CD14-positive monocyte (primary cell): ENCODE measurements at regions not wholly inside any gene's neighbourhood (a gene's known extent, or its start where the extent isn't known, plus 50 kb on each side); places are given as distances from the start of the nearest gene placed in this dataset.
A peak's percentile ranks its signal among the peaks of the same experiment; 100 is the strongest.
"Not testable (repeated sequence)": the region's sequence is repeated elsewhere in the genome, so short reads cannot be mapped to it uniquely, and the experiment has no call there.

Source experiments
- DNase-seq, 3 donors: peaks; one replicate each; pipeline ENCODE4 v3.0.0-alpha.2; 2011 to 2022
- H2AFZ ChIP-seq: 2 replicates; pipeline ENCODE4 v1.6.0; 2012; ENCODE audit warnings: mild to moderate bottlenecking, low read depth, low read length, inconsistent platforms; ENCODE audit not compliant: insufficient read depth, poor library complexity, severe bottlenecking
- H3K27ac ChIP-seq, 2 donors: 1 replicate in 1 of 2; 2 replicates in 1 of 2; pipeline ENCODE4 v1.5.1; 2012 to 2013; ENCODE audit warnings: low read length in 2 of 2, control low read depth in 1 of 2, inconsistent platforms in 1 of 2, low read depth in 1 of 2, mild to moderate bottlenecking in 1 of 2
- H3K27me3 ChIP-seq, 2 donors: one replicate each; pipeline versions ENCODE4 v1.6.0 to v1.6.1; 2011 to 2013; ENCODE audit warnings: low read length in 2 of 2; ENCODE audit not compliant: control insufficient read depth in 2 of 2, insufficient read depth in 2 of 2
- H3K36me3 ChIP-seq, 2 donors: replicated peaks in 1 of 2; 1 replicate in 1 of 2; 2 replicates in 1 of 2; pipeline versions ENCODE4 v1.5.1 to v1.6.1; 2012 to 2013; ENCODE audit warnings: low read length in 2 of 2, control low read depth in 1 of 2, inconsistent platforms in 1 of 2, mild to moderate bottlenecking in 1 of 2; ENCODE audit not compliant: insufficient read depth in 2 of 2, control insufficient read depth in 1 of 2
- H3K4me1 ChIP-seq, 2 donors: 1 replicate in 1 of 2; 2 replicates in 1 of 2; pipeline versions ENCODE4 v1.5.1 to v1.6.1; 2012 to 2013; ENCODE audit warnings: low read length in 2 of 2, control low read depth in 1 of 2, inconsistent platforms in 1 of 2, mild to moderate bottlenecking in 1 of 2, moderate library complexity in 1 of 2; ENCODE audit not compliant: insufficient read depth in 2 of 2, control insufficient read depth in 1 of 2
- H3K4me2 ChIP-seq: replicated peaks from 2 replicates; pipeline ENCODE3; 2012; ENCODE audit warnings: low read length, moderate library complexity, mild to moderate bottlenecking; ENCODE audit not compliant: poor library complexity, severe bottlenecking; ENCODE audit errors: extremely low read depth
- H3K4me3 ChIP-seq, 3 experiments: fragments of 200-600 bp in 1 of 3; sonication (generic) in 1 of 3; replicated peaks in 1 of 3; 1 replicate in 2 of 3; 2 replicates in 1 of 3; pipeline ENCODE4 v1.5.1; 2011 to 2013; ENCODE audit warnings: low read length in 3 of 3, mild to moderate bottlenecking in 3 of 3, control low read depth in 2 of 3, low read depth in 2 of 3, inconsistent platforms in 1 of 3, moderate library complexity in 1 of 3
- H3K79me2 ChIP-seq: 2 replicates; pipeline ENCODE4 v1.6.0; 2012; ENCODE audit warnings: mild to moderate bottlenecking, control low read depth, inconsistent platforms, low read length, moderate library complexity; ENCODE audit not compliant: insufficient read depth
- H3K9ac ChIP-seq: 2 replicates; pipeline ENCODE4 v1.6.0; 2017; ENCODE audit warnings: low read length, mild to moderate bottlenecking; ENCODE audit not compliant: insufficient read depth, poor library complexity, severe bottlenecking
- H3K9me3 ChIP-seq, 2 donors: replicated peaks in 1 of 2; 1 replicate in 1 of 2; 2 replicates in 1 of 2; pipeline versions ENCODE4 v1.5.1 to v1.6.1; 2012 to 2013; ENCODE audit warnings: low read length in 2 of 2, control low read depth in 1 of 2; ENCODE audit not compliant: control insufficient read depth in 1 of 2, insufficient read depth in 1 of 2
- H4K20me1 ChIP-seq: 2 replicates; pipeline ENCODE4 v1.6.0; 2012; ENCODE audit warnings: mild to moderate bottlenecking, low read length, control low read depth, moderate library complexity; ENCODE audit not compliant: insufficient read depth
- H3K27ac Mint-ChIP-seq, 7 donors: one replicate each; pipeline ENCODE4 v1.8.0; 2020; ENCODE audit warnings: mild to moderate bottlenecking in 7 of 7, mixed read lengths in 7 of 7, moderate library complexity in 6 of 7, inconsistent platforms in 2 of 7
- H3K27me3 Mint-ChIP-seq, 3 donors: one replicate each; pipeline ENCODE4 v1.8.0; 2021 to 2022; ENCODE audit warnings: low read depth in 3 of 3, mild to moderate bottlenecking in 3 of 3, mixed read lengths in 3 of 3, moderate library complexity in 3 of 3, inconsistent platforms in 1 of 3
- H3K36me3 Mint-ChIP-seq, 2 donors: one replicate each; pipeline ENCODE4 v1.8.0; 2020; ENCODE audit warnings: mixed read lengths in 2 of 2, inconsistent platforms in 1 of 2, mild to moderate bottlenecking in 1 of 2
- H3K4me1 Mint-ChIP-seq: one replicate; pipeline ENCODE4 v1.8.0; 2020; ENCODE audit warnings: mild to moderate bottlenecking, mixed read lengths
- H3K4me3 Mint-ChIP-seq, 2 donors: one replicate each; pipeline ENCODE4 v1.8.0; 2020; ENCODE audit warnings: mild to moderate bottlenecking in 2 of 2, mixed read lengths in 2 of 2, moderate library complexity in 1 of 2
- H3K9me3 Mint-ChIP-seq, 7 donors: one replicate each; pipeline ENCODE4 v1.8.0; 2020 to 2022; ENCODE audit warnings: mixed read lengths in 7 of 7, mild to moderate bottlenecking in 6 of 7, moderate library complexity in 6 of 7, inconsistent platforms in 2 of 7
- WGBS: methylation state at CpG from one replicate; pipeline ENCODE4 v1.1.5; 2013; ENCODE audit warnings: missing lambda C conversion rate; ENCODE audit not compliant: insufficient coverage; 5-methylcytosine and 5-hydroxymethylcytosine counted together
- intact Hi-C, 2 donors: fragments of 100-400 bp; cut with micrococcal nuclease; formaldehyde crosslinking; loops; one replicate each; pipeline versions ENCODE4 v1.15.0 to v1.15.1; 2023
- TF ChIP-seq, protein P1 (sequence below): fragments of 200-600 bp; IDR thresholded peaks from one replicate; pipeline ENCODE4 v1.8.0; 2022; ENCODE audit warnings: antibody characterized with exemption, mild to moderate bottlenecking

GRCh38 chr4:189655817-189656216, 284.9 kb upstream of the FRG1 start:
- H3K4me2 ChIP-seq, intact Hi-C loops, H3K79me2 ChIP-seq, H3K27me3 Mint-ChIP-seq, H3K36me3 ChIP-seq, H3K27me3 ChIP-seq, H3K9me3 Mint-ChIP-seq, H4K20me1 ChIP-seq, H3K36me3 Mint-ChIP-seq, H3K4me3 ChIP-seq, H3K9me3 ChIP-seq, H3K27ac ChIP-seq, H3K4me3 Mint-ChIP-seq, H2AFZ ChIP-seq, DNase-seq, H3K9ac ChIP-seq: not testable (repeated sequence)
- 71% methylated on average over 3 of the region's 8 CpGs for WGBS
- H3K4me1 ChIP-seq: peaks cover 33 to 47% of the 10 kb centered on the region in 2 donors
- H3K27ac Mint-ChIP-seq: peak overlapping the region in 1 of 7 donors; percentile 33
- peaks cover 41% of the 10 kb centered on the region for H3K4me1 Mint-ChIP-seq

GRCh38 chr4:189656641-189657040, 284.0 kb upstream of the FRG1 start:
- intact Hi-C loops: no loop called here
- peak overlapping the region in 1 of 2 donors; percentile 53 for H3K27ac ChIP-seq
- no peaks in the 10 kb centered on the region for H4K20me1 ChIP-seq
- H3K27ac Mint-ChIP-seq: peak overlapping the region; percentile 56 to 87 (median 77)
- peak; percentile 19 to 53 (median 39) for DNase-seq
- H3K36me3 Mint-ChIP-seq: peaks cover 0 to 3% of the 10 kb centered on the region in 2 donors
- H3K4me2 ChIP-seq: no peak overlapping the region
- peaks cover 42% of the 10 kb centered on the region for H3K4me1 Mint-ChIP-seq
- no peak overlapping the region for H3K9ac ChIP-seq
- H2AFZ ChIP-seq: peak overlapping the region; percentile 71
- H3K4me3 ChIP-seq: peak overlapping the region in 1 of 3 experiments; percentile 44
- peaks cover 33 to 47% of the 10 kb centered on the region in 2 donors for H3K4me1 ChIP-seq
- H3K4me3 Mint-ChIP-seq: peak overlapping the region in 1 of 2 donors; percentile 74
- H3K27me3 ChIP-seq: no peaks in the 10 kb centered on the region
- TF ChIP-seq, protein P1, sequence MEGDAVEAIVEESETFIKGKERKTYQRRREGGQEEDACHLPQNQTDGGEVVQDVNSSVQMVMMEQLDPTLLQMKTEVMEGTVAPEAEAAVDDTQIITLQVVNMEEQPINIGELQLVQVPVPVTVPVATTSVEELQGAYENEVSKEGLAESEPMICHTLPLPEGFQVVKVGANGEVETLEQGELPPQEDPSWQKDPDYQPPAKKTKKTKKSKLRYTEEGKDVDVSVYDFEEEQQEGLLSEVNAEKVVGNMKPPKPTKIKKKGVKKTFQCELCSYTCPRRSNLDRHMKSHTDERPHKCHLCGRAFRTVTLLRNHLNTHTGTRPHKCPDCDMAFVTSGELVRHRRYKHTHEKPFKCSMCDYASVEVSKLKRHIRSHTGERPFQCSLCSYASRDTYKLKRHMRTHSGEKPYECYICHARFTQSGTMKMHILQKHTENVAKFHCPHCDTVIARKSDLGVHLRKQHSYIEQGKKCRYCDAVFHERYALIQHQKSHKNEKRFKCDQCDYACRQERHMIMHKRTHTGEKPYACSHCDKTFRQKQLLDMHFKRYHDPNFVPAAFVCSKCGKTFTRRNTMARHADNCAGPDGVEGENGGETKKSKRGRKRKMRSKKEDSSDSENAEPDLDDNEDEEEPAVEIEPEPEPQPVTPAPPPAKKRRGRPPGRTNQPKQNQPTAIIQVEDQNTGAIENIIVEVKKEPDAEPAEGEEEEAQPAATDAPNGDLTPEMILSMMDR: no peak
- H3K9me3 ChIP-seq: no peaks in the 10 kb centered on the region
- peaks cover 0 to 1% (median 0%) of the 10 kb centered on the region in 3 donors for H3K27me3 Mint-ChIP-seq
- H3K9me3 Mint-ChIP-seq: peaks cover 0 to 4% (median 0%) of the 10 kb centered on the region in 7 donors
- H3K79me2 ChIP-seq: no peaks in the 10 kb centered on the region
- no peaks in the 10 kb centered on the region for H3K36me3 ChIP-seq
- no CpG with 5 or more reads among the region's 10 CpGs for WGBS

GRCh38 chr4:189658259-189658658, 282.4 kb upstream of the FRG1 start:
- 0% methylated on average over 1 of the region's 5 CpGs for WGBS
- H3K9me3 Mint-ChIP-seq, H3K36me3 Mint-ChIP-seq, H3K79me2 ChIP-seq, H4K20me1 ChIP-seq, H3K36me3 ChIP-seq, H2AFZ ChIP-seq, intact Hi-C loops, H3K9me3 ChIP-seq, H3K27me3 Mint-ChIP-seq, H3K27me3 ChIP-seq, H3K4me2 ChIP-seq, H3K4me3 ChIP-seq: not testable (repeated sequence)
- Mint-ChIP-seq H3K4me3 (peak overlapping the region in 1 of 2 donors; percentile 78), H3K4me1 (peaks cover 42% of the 10 kb centered on the region), H3K27ac (peak overlapping the region; percentile 93 to 99 (median 99))
- Histone ChIP-seq H3K9ac (peak overlapping the region; percentile 73), H3K27ac (peak overlapping the region; percentile 88 to 97), H3K4me1 (peaks cover 33 to 47% of the 10 kb centered on the region in 2 donors)
- peak; percentile 15 to 67 (median 60) for DNase-seq

DNA sequence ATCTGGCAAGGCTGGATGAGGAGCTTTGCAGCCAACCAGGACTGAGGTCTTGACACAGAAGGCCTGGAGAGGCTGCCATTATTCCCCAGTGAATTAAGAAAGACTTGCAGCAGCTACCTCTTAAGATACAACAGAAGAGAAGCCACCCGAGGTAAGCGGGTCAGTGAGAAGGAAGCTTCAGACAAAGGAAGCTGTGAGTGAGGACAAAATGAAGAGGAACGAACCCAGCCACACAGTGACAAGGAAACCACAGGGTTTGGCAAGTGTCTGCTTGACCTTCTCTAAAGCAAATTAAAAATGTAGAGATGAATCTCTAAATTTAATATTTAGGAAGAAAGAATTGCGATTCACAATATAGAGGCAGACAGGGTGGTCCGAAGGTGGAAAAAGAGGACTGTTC, 281.8 kb upstream of the FRG1 start:
- H3K27me3 ChIP-seq, H2AFZ ChIP-seq, intact Hi-C loops, H3K79me2 ChIP-seq, H4K20me1 ChIP-seq, H3K4me2 ChIP-seq, H3K27me3 Mint-ChIP-seq, H3K36me3 Mint-ChIP-seq, H3K9me3 Mint-ChIP-seq, H3K9me3 ChIP-seq, H3K36me3 ChIP-seq: not testable (repeated sequence)
- DNase-seq: peak; percentile 64 to 81 (median 79)
- peak overlapping the region in 1 of 3 experiments; percentile 34 for H3K4me3 ChIP-seq
- peak overlapping the region in 1 of 2 donors; percentile 78 for H3K4me3 Mint-ChIP-seq
- H3K27ac Mint-ChIP-seq: peak overlapping the region; percentile 93 to 99 (median 99)
- peak overlapping the region; percentile 88 to 97 for H3K27ac ChIP-seq
- no CpG with 5 or more reads among the region's 5 CpGs for WGBS
- H3K4me1 ChIP-seq: peaks cover 33 to 47% of the 10 kb centered on the region in 2 donors
- H3K9ac ChIP-seq: peak overlapping the region; percentile 73
- H3K4me1 Mint-ChIP-seq: peaks cover 40% of the 10 kb centered on the region
